H9 (cell line): ENCODE measurements at regions not wholly inside any gene's neighbourhood (a gene's known extent, or its start where the extent isn't known, plus 50 kb on each side); places are given as distances from the start of the nearest gene placed in this dataset.
A peak's percentile ranks its signal among the peaks of the same experiment; 100 is the strongest.

Experiments used
- DNase-seq: peaks from one replicate; pipeline ENCODE4 v3.0.0-alpha.2; 2017
- H2AFZ ChIP-seq: one replicate; pipeline ENCODE4 v1.6.1; 2013; ENCODE audit warnings: mild to moderate bottlenecking, low read length, control low read depth, moderate library complexity
- H2AK5ac ChIP-seq: 2 replicates; pipeline ENCODE4 v1.6.1; 2013; ENCODE audit warnings: low read length, control low read depth, mixed read lengths; ENCODE audit not compliant: insufficient read length
- H2BK120ac ChIP-seq: one replicate; pipeline ENCODE4 v1.6.1; 2013; ENCODE audit warnings: low read depth, mild to moderate bottlenecking, low read length, control low read depth, inconsistent platforms; ENCODE audit not compliant: poor library complexity, severe bottlenecking
- H2BK12ac ChIP-seq: 2 replicates; pipeline ENCODE4 v1.6.1; 2013; ENCODE audit warnings: low read length, control low read depth, mixed read lengths, low read depth; ENCODE audit not compliant: insufficient read length
- H2BK15ac ChIP-seq: 2 replicates; pipeline ENCODE4 v1.6.1; 2013; ENCODE audit warnings: low read depth, low read length, control low read depth
- H2BK20ac ChIP-seq: one replicate; pipeline ENCODE4 v1.6.1; 2013; ENCODE audit warnings: low read depth, mild to moderate bottlenecking, low read length, control low read depth, inconsistent platforms; ENCODE audit not compliant: poor library complexity, severe bottlenecking
- H2BK5ac ChIP-seq: 2 replicates; pipeline ENCODE4 v1.6.1; 2013; ENCODE audit warnings: low read length, control low read depth, mixed read lengths; ENCODE audit not compliant: insufficient read length
- H3K14ac ChIP-seq: 2 replicates; pipeline ENCODE4 v1.6.1; 2013; ENCODE audit warnings: low read length, control low read depth; ENCODE audit not compliant: insufficient read depth
- H3K18ac ChIP-seq: 2 replicates; pipeline ENCODE4 v1.6.1; 2013; ENCODE audit warnings: low read depth, mild to moderate bottlenecking, mixed read lengths, low read length, control low read depth; ENCODE audit not compliant: insufficient read length
- H3K23ac ChIP-seq: 2 replicates; pipeline ENCODE4 v1.6.1; 2013; ENCODE audit warnings: low read length, control low read depth, mixed read lengths, low read depth; ENCODE audit not compliant: insufficient read length
- H3K23me2 ChIP-seq: 2 replicates; pipeline ENCODE4 v1.6.1; 2013; ENCODE audit warnings: low read depth, mild to moderate bottlenecking, mixed read lengths, low read length, control low read depth; ENCODE audit not compliant: insufficient read length, poor library complexity, severe bottlenecking
- H3K27ac ChIP-seq: 2 replicates; pipeline ENCODE4 v1.5.1; 2013; ENCODE audit warnings: low read length, control low read depth, mixed read lengths, low read depth; ENCODE audit not compliant: insufficient read length
- H3K27me3 ChIP-seq: 2 replicates; pipeline ENCODE4 v1.6.1; 2013; ENCODE audit warnings: low read length, control low read depth, inconsistent platforms; ENCODE audit not compliant: insufficient read depth
- H3K4ac ChIP-seq: 2 replicates; pipeline ENCODE4 v1.6.1; 2013; ENCODE audit warnings: low read depth, mild to moderate bottlenecking, control low read depth, inconsistent platforms, low read length, moderate library complexity
- H3K4me1 ChIP-seq: 2 replicates; pipeline ENCODE4 v1.6.1; 2013; ENCODE audit warnings: low read length, control low read depth, inconsistent platforms; ENCODE audit not compliant: insufficient read depth
- H3K4me2 ChIP-seq: 2 replicates; pipeline ENCODE4 v1.6.1; 2013; ENCODE audit warnings: low read length, control low read depth, mixed read lengths; ENCODE audit not compliant: insufficient read length, insufficient read depth
- H3K56ac ChIP-seq: 2 replicates; pipeline ENCODE4 v1.6.1; 2013; ENCODE audit warnings: low read depth, mild to moderate bottlenecking, mixed read lengths, low read length, control low read depth; ENCODE audit not compliant: insufficient read length
- H3K79me1 ChIP-seq: 2 replicates; pipeline ENCODE4 v1.6.1; 2013; ENCODE audit warnings: low read depth, mild to moderate bottlenecking, moderate library complexity, low read length, control low read depth, inconsistent platforms; ENCODE audit not compliant: insufficient read depth, poor library complexity, severe bottlenecking
- H3K79me2 ChIP-seq: 2 replicates; pipeline ENCODE4 v1.6.1; 2013; ENCODE audit warnings: low read length, control low read depth, inconsistent platforms; ENCODE audit not compliant: insufficient read depth
- H3K9ac ChIP-seq: 2 replicates; pipeline ENCODE4 v1.6.1; 2013; ENCODE audit warnings: low read length, control low read depth, mixed read lengths; ENCODE audit not compliant: insufficient read length; ENCODE audit errors: extremely low read depth
- H3K9me3 ChIP-seq: one replicate; pipeline ENCODE4 v1.6.1; 2013; ENCODE audit warnings: low read depth, low read length, inconsistent platforms; ENCODE audit not compliant: control insufficient read depth
- H3T11ph ChIP-seq: one replicate; pipeline ENCODE4 v1.6.1; 2013; ENCODE audit warnings: mild to moderate bottlenecking, low read length, control low read depth, inconsistent platforms
- H4K20me1 ChIP-seq: one replicate; pipeline ENCODE4 v1.6.1; 2013; ENCODE audit not compliant: control insufficient read depth, insufficient read length, insufficient read depth
- H4K5ac ChIP-seq: 2 replicates; pipeline ENCODE4 v1.6.1; 2013; ENCODE audit warnings: low read depth, mild to moderate bottlenecking, mixed read lengths, low read length, control low read depth; ENCODE audit not compliant: insufficient read length
- H4K8ac ChIP-seq: replicated peaks from 2 replicates; pipeline ENCODE4 v1.6.1; 2013; ENCODE audit warnings: low read length, control low read depth, mixed read lengths, low read depth; ENCODE audit not compliant: insufficient read length
- H4K91ac ChIP-seq: 2 replicates; pipeline ENCODE4 v1.6.1; 2013; ENCODE audit warnings: low read depth, mild to moderate bottlenecking, moderate library complexity, mixed read lengths, low read length, control low read depth; ENCODE audit not compliant: insufficient read length
- H3K27ac Mint-ChIP-seq, 3 experiments: 2 replicates in 2 of 3; 3 replicates in 1 of 3; pipeline ENCODE4 v1.8.0; 2020 to 2021; ENCODE audit warnings: mixed read lengths in 3 of 3, mild to moderate bottlenecking in 1 of 3, moderate library complexity in 1 of 3
- H3K27me3 Mint-ChIP-seq: 2 replicates; pipeline ENCODE4 v1.8.0; 2021; ENCODE audit warnings: low read depth, mild to moderate bottlenecking, moderate library complexity, mixed read lengths
- H3K36me3 Mint-ChIP-seq, 3 experiments: 2 replicates in 2 of 3; 3 replicates in 1 of 3; pipeline ENCODE4 v1.8.0; 2020 to 2021; ENCODE audit warnings: low read depth in 3 of 3, mixed read lengths in 3 of 3; ENCODE audit not compliant: insufficient read depth in 1 of 3
- H3K4me1 Mint-ChIP-seq, 2 experiments: 2 replicates each; pipeline ENCODE4 v1.8.0; 2020; ENCODE audit warnings: mixed read lengths in 2 of 2
- H3K4me3 Mint-ChIP-seq, 2 experiments: 2 replicates in 1 of 2; 3 replicates in 1 of 2; pipeline ENCODE4 v1.8.0; 2020 to 2021; ENCODE audit warnings: mild to moderate bottlenecking in 2 of 2, mixed read lengths in 2 of 2, moderate library complexity in 1 of 2
- H3K9me3 Mint-ChIP-seq, 2 experiments: 2 replicates in 1 of 2; 3 replicates in 1 of 2; pipeline ENCODE4 v1.8.0; 2020; ENCODE audit warnings: mild to moderate bottlenecking in 2 of 2, mixed read lengths in 2 of 2, moderate library complexity in 1 of 2
- CTCF ChIP-seq: fragments of 200-600 bp; sonication (generic); conservative IDR thresholded peaks from 3 replicates; pipeline ENCODE4 v1.8.0; 2021; ENCODE audit warnings: antibody characterized with exemption, mild to moderate bottlenecking
- WGBS: extraction: QIAGEN DNeasy Blood & Tissue Kit; methylation state at CpG from one replicate; pipeline ENCODE4 v1.1.7; 2013; ENCODE audit warnings: missing lambda C conversion rate, low lambda C conversion rate, mixed read lengths; ENCODE audit not compliant: insufficient read length; ENCODE audit errors: extremely low coverage; 5-methylcytosine and 5-hydroxymethylcytosine counted together

GRCh38 chr2:120976501-120977307 is 241.0 kb downstream of the GLI2 start:
- no peak overlapping the region for H3K4me2 ChIP-seq
- Mint-ChIP-seq H3K27me3 (no peaks in the 10 kb centered on the region), H3K4me1 (peaks cover 2% of the 10 kb centered on the region in 2 experiments), H3K9me3 (no peaks in the 10 kb centered on the region), H3K4me3 (no peak overlapping the region), H3K27ac (peak overlapping the region in 1 of 3 experiments; percentile 22; a peak in 1 of 7 replicates), H3K36me3 (peaks cover 30 to 79% (median 75%) of the 10 kb centered on the region in 3 experiments)
- H3K18ac ChIP-seq, result no peak overlapping the region
- H3K56ac ChIP-seq, result no peak overlapping the region
- no peak overlapping the region for H2BK20ac ChIP-seq
- no peak for TF ChIP-seq CTCF
- H3K4me1 ChIP-seq, result no peaks in the 10 kb centered on the region
- no peak overlapping the region for H2BK120ac ChIP-seq
- H3K79me1 ChIP-seq, result no peaks in the 10 kb centered on the region
- whole genome bisulfite sequencing, result no CpG with 5 or more reads among the region's 12 CpGs
- H4K20me1 ChIP-seq, result no peaks in the 10 kb centered on the region
- no peak overlapping the region for H4K91ac ChIP-seq
- no peak overlapping the region for H2AK5ac ChIP-seq
- no peak overlapping the region for H3T11ph ChIP-seq
- no peak overlapping the region for H4K5ac ChIP-seq
- no peak overlapping the region for H3K27ac ChIP-seq
- no peak overlapping the region for H2BK5ac ChIP-seq
- no peaks in the 10 kb centered on the region for H3K9me3 ChIP-seq
- no peaks in the 10 kb centered on the region for H3K79me2 ChIP-seq
- no peaks in the 10 kb centered on the region for H3K23me2 ChIP-seq
- no peak overlapping the region for H2BK12ac ChIP-seq
- H4K8ac ChIP-seq, result no peak overlapping the region
- no peak overlapping the region for H2BK15ac ChIP-seq
- H3K23ac ChIP-seq, result no peak overlapping the region
- no peak overlapping the region for H2AFZ ChIP-seq
- H3K9ac ChIP-seq, result no peak overlapping the region
- no peak for DNase-seq
- no peaks in the 10 kb centered on the region for H3K27me3 ChIP-seq
- no peak overlapping the region for H3K4ac ChIP-seq
- H3K14ac ChIP-seq, result no peak overlapping the region
